ENCODE measurements at regions not wholly inside any gene's neighbourhood (a gene's known extent, or its start where the extent isn't known, plus 50 kb on each side); places are given as distances from the start of the nearest gene placed in this dataset.

DNA sequence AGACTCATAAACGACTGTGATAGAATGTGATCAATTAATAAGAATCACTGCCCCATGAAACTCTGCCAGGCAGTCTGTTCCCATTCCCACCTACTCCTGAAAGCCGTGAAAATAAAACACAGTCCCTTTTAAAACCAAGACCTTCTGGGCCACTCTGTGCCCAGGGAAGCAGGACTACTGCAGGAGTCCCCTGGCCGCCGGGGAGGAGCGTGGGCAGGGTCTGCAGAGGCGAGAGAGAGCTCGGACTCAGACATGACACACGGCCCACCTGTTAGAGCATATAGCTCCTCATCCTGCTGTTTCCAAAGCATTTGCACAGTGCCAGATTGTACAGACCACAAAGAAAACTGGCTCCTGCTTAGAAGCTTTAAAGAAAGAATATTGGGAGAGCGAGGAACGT is 400.5 kb downstream of the SHANK2 start:
- TF ChIP-seq, protein P1, sequence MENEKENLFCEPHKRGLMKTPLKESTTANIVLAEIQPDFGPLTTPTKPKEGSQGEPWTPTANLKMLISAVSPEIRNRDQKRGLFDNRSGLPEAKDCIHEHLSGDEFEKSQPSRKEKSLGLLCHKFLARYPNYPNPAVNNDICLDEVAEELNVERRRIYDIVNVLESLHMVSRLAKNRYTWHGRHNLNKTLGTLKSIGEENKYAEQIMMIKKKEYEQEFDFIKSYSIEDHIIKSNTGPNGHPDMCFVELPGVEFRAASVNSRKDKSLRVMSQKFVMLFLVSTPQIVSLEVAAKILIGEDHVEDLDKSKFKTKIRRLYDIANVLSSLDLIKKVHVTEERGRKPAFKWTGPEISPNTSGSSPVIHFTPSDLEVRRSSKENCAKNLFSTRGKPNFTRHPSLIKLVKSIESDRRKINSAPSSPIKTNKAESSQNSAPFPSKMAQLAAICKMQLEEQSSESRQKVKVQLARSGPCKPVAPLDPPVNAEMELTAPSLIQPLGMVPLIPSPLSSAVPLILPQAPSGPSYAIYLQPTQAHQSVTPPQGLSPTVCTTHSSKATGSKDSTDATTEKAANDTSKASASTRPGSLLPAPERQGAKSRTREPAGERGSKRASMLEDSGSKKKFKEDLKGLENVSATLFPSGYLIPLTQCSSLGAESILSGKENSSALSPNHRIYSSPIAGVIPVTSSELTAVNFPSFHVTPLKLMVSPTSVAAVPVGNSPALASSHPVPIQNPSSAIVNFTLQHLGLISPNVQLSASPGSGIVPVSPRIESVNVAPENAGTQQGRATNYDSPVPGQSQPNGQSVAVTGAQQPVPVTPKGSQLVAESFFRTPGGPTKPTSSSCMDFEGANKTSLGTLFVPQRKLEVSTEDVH (IDR thresholded peaks at IDR 0.05; ENCODE audit: low read depth, partially characterized antibody): no peak
- TF ChIP-seq, protein P2, sequence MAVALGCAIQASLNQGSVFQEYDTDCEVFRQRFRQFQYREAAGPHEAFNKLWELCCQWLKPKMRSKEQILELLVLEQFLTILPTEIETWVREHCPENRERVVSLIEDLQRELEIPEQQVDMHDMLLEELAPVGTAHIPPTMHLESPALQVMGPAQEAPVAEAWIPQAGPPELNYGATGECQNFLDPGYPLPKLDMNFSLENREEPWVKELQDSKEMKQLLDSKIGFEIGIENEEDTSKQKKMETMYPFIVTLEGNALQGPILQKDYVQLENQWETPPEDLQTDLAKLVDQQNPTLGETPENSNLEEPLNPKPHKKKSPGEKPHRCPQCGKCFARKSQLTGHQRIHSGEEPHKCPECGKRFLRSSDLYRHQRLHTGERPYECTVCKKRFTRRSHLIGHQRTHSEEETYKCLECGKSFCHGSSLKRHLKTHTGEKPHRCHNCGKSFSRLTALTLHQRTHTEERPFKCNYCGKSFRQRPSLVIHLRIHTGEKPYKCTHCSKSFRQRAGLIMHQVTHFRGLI (CRISPR knock-in tag; IDR thresholded peaks at IDR 0.05): no peak
- TF ChIP-seq ZNF232 (CRISPR knock-in tag; IDR thresholded peaks at IDR 0.05): no peak

Measured in K562 (cell line).